ENCODE measurements at regions not wholly inside any gene's neighbourhood (a gene's known extent, or its start where the extent isn't known, plus 50 kb on each side); places are given as distances from the start of the nearest gene placed in this dataset.
"Not testable (repeated sequence)": the region's sequence is repeated elsewhere in the genome, so short reads cannot be mapped to it uniquely, and the experiment has no call there.

GRCh38 chr1:112144733-112145426 lies 155.4 kb upstream of the KCND3 start:
- Mint-ChIP-seq H3K4me3 (no peak overlapping the region), H3K27ac (no peak overlapping the region), H3K27me3 (ENCODE audit: low read depth in 2 of 2) (peaks cover 11% of the 10 kb centered on the region in 2 donors), H3K9me3 (peaks cover 3 to 7% of the 10 kb centered on the region in 2 donors), H3K4me1 (no peaks in the 10 kb centered on the region), H3K36me3 (no peaks in the 10 kb centered on the region)
- H3K4me3 ChIP-seq (ENCODE audit: low read length), result no peak overlapping the region
- ATAC-seq (no peak), DNase-seq (no peak)
- no peak overlapping the region for H3K27ac ChIP-seq (ENCODE audit: low read length)
- intact Hi-C loops (cut with micrococcal nuclease), result no loop called here
- no peaks in the 10 kb centered on the region for H3K27me3 ChIP-seq (ENCODE audit: control insufficient read depth, insufficient read depth, low read length)
- peaks cover 7% of the 10 kb centered on the region for H3K9me3 ChIP-seq (ENCODE audit: control insufficient read depth, insufficient read depth, low read length)
- TF ChIP-seq, protein P1, sequence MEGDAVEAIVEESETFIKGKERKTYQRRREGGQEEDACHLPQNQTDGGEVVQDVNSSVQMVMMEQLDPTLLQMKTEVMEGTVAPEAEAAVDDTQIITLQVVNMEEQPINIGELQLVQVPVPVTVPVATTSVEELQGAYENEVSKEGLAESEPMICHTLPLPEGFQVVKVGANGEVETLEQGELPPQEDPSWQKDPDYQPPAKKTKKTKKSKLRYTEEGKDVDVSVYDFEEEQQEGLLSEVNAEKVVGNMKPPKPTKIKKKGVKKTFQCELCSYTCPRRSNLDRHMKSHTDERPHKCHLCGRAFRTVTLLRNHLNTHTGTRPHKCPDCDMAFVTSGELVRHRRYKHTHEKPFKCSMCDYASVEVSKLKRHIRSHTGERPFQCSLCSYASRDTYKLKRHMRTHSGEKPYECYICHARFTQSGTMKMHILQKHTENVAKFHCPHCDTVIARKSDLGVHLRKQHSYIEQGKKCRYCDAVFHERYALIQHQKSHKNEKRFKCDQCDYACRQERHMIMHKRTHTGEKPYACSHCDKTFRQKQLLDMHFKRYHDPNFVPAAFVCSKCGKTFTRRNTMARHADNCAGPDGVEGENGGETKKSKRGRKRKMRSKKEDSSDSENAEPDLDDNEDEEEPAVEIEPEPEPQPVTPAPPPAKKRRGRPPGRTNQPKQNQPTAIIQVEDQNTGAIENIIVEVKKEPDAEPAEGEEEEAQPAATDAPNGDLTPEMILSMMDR (IDR thresholded peaks at IDR 0.05), result no peak
- WGBS (ENCODE audit: insufficient coverage), result 61% methylated on average over 4 of the region's 4 CpGs
- no peaks in the 10 kb centered on the region for H3K4me1 ChIP-seq (ENCODE audit: control insufficient read depth, insufficient read depth, low read length)
- H3K36me3 ChIP-seq (ENCODE audit: control insufficient read depth, insufficient read depth, low read length), result no peaks in the 10 kb centered on the region

- H3K4me3 ChIP-seq (ENCODE audit: low read length), result no peak overlapping the region
- Mint-ChIP-seq H3K27me3 (ENCODE audit: low read depth in 2 of 2) (peaks cover 7 to 9% of the 10 kb centered on the region in 2 donors), H3K4me3 (no peak overlapping the region), H3K9me3 (peaks cover 3 to 7% of the 10 kb centered on the region in 2 donors), H3K27ac (no peak overlapping the region), H3K36me3 (no peaks in the 10 kb centered on the region), H3K4me1 (no peaks in the 10 kb centered on the region)
- intact Hi-C loops (cut with micrococcal nuclease), result no loop called here
- H3K36me3 ChIP-seq (ENCODE audit: control insufficient read depth, insufficient read depth, low read length), result no peaks in the 10 kb centered on the region
- no peaks in the 10 kb centered on the region for H3K4me1 ChIP-seq (ENCODE audit: control insufficient read depth, insufficient read depth, low read length)
- ATAC-seq, result no peak
- H3K9me3 ChIP-seq (ENCODE audit: control insufficient read depth, insufficient read depth, low read length), result peaks cover 7% of the 10 kb centered on the region
- H3K27me3 ChIP-seq (ENCODE audit: control insufficient read depth, insufficient read depth, low read length), result no peaks in the 10 kb centered on the region
- H3K27ac ChIP-seq (ENCODE audit: low read length), result no peak overlapping the region
- TF ChIP-seq, protein P1 (IDR thresholded peaks at IDR 0.05), result no peak
- DNase-seq, result no peak
Observed at GRCh38 chr1:112146201-112146715, 156.8 kb upstream of the KCND3 start.

GRCh38 chr1:112160214-112160613 lies 170.7 kb upstream of the KCND3 start:
- H3K36me3 ChIP-seq (ENCODE audit: control insufficient read depth, insufficient read depth, low read length); H3K4me3 Mint-ChIP-seq; H3K4me1 Mint-ChIP-seq; ATAC-seq; H3K27ac Mint-ChIP-seq; H3K9me3 ChIP-seq (ENCODE audit: control insufficient read depth, insufficient read depth, low read length); H3K4me1 ChIP-seq (ENCODE audit: control insufficient read depth, insufficient read depth, low read length); H3K27ac ChIP-seq (ENCODE audit: low read length); H3K27me3 ChIP-seq (ENCODE audit: control insufficient read depth, insufficient read depth, low read length); H3K9me3 Mint-ChIP-seq; DNase-seq; H3K4me3 ChIP-seq (ENCODE audit: low read length); intact Hi-C loops (cut with micrococcal nuclease); H3K36me3 Mint-ChIP-seq: not testable (repeated sequence)
- no CpG with 5 or more reads among the region's 14 CpGs for WGBS (ENCODE audit: insufficient coverage)
- peaks cover 15% of the 10 kb centered on the region in 2 donors for H3K27me3 Mint-ChIP-seq (ENCODE audit: low read depth in 2 of 2)

DNA sequence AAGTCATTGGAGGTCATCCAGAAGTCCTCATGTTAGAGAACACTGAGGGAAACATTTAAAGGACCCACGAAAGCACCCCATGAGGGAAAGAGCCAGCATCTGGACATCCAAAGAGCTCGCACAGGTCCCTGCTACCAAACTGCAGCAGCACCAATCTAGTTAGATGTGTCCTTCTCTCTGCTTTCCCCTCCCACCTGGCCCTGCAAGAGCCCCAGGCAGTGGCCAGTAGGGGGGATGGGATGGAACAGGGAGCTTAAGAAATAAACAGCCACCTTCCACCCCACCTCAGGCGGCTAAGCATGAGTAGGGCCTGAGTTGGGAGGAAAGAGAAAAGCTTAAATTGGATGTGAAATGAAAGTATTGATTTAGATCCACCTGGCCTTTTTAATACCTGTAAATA lies 175.9 kb upstream of the KCND3 start:
- ATAC-seq (no peak), DNase-seq (no peak)
- H3K4me3 Mint-ChIP-seq, result no peak overlapping the region
- H3K27ac ChIP-seq (ENCODE audit: low read length), result no peak overlapping the region
- intact Hi-C loops (cut with micrococcal nuclease), result no loop called here
- H3K4me3 ChIP-seq (ENCODE audit: low read length), result no peak overlapping the region
- TF ChIP-seq, protein P1 (IDR thresholded peaks at IDR 0.05), result no peak
- H3K9me3 Mint-ChIP-seq, result peaks cover 5% of the 10 kb centered on the region in 2 donors
- H3K36me3 ChIP-seq (ENCODE audit: control insufficient read depth, insufficient read depth, low read length), result no peaks in the 10 kb centered on the region
- no peaks in the 10 kb centered on the region for H3K4me1 ChIP-seq (ENCODE audit: control insufficient read depth, insufficient read depth, low read length)
- WGBS (ENCODE audit: insufficient coverage), result 91% methylated on average over 2 of the region's 3 CpGs
- H3K27ac Mint-ChIP-seq, result no peak overlapping the region
- peaks cover 21 to 23% of the 10 kb centered on the region in 2 donors for H3K27me3 Mint-ChIP-seq (ENCODE audit: low read depth in 2 of 2)
- no peaks in the 10 kb centered on the region for H3K27me3 ChIP-seq (ENCODE audit: control insufficient read depth, insufficient read depth, low read length)
- no peaks in the 10 kb centered on the region for H3K4me1 Mint-ChIP-seq
- H3K9me3 ChIP-seq (ENCODE audit: control insufficient read depth, insufficient read depth, low read length), result no peaks in the 10 kb centered on the region
- no peaks in the 10 kb centered on the region for H3K36me3 Mint-ChIP-seq

All from natural killer cell (primary cell).